Parathyroid adenoma (tissue), 2 donors: ENCODE measurements at regions not wholly inside any gene's neighbourhood (a gene's known extent, or its start where the extent isn't known, plus 50 kb on each side); places are given as distances from the start of the nearest gene placed in this dataset.
"Not testable (repeated sequence)": the region's sequence is repeated elsewhere in the genome, so short reads cannot be mapped to it uniquely, and the experiment has no call there.

Experiments
- H2AFZ ChIP-seq: fragments of 300-600 bp; sonication (generic); one replicate; pipeline ENCODE4 v1.7.0; 2017; ENCODE audit warnings: antibody characterized with exemption, mild to moderate bottlenecking
- H3K27ac ChIP-seq: fragments of 300-600 bp; sonication (generic); one replicate; pipeline ENCODE4 v1.7.0; 2017
- H3K27me3 ChIP-seq: fragments of 300-600 bp; sonication (generic); one replicate; pipeline ENCODE4 v1.7.0; 2017; ENCODE audit warnings: low read length; ENCODE audit not compliant: control insufficient read depth, insufficient read depth
- H3K36me3 ChIP-seq: fragments of 300-600 bp; sonication (generic); one replicate; pipeline ENCODE4 v1.7.0; 2017; ENCODE audit warnings: low read length; ENCODE audit not compliant: control insufficient read depth, insufficient read depth
- H3K4me1 ChIP-seq: fragments of 300-600 bp; sonication (generic); one replicate; pipeline ENCODE4 v1.7.0; 2017; ENCODE audit warnings: control low read depth
- H3K4me2 ChIP-seq: fragments of 300-600 bp; sonication (generic); one replicate; pipeline ENCODE4 v1.7.0; 2017; ENCODE audit warnings: low read length
- H3K4me3 ChIP-seq: fragments of 300-600 bp; sonication (generic); one replicate; pipeline ENCODE4 v1.7.0; 2017; ENCODE audit warnings: low read depth, low read length
- H3K79me2 ChIP-seq: fragments of 300-600 bp; sonication (generic); one replicate; pipeline ENCODE4 v1.7.0; 2017; ENCODE audit warnings: control low read depth
- H3K9ac ChIP-seq: fragments of 300-600 bp; sonication (generic); one replicate; pipeline ENCODE4 v1.7.0; 2017; ENCODE audit warnings: mild to moderate bottlenecking
- H3K9me3 ChIP-seq: fragments of 300-600 bp; sonication (generic); one replicate; pipeline ENCODE4 v1.7.0; 2017; ENCODE audit warnings: low read length; ENCODE audit not compliant: control insufficient read depth
- TF ChIP-seq, protein P1 (sequence below): fragments of 300-600 bp; sonication (generic); IDR thresholded peaks from one replicate; pipeline ENCODE4 v1.7.0; 2017; ENCODE audit warnings: antibody characterized with exemption, mild to moderate bottlenecking
- donor health status: primary hyperparathyroidism.

DNA sequence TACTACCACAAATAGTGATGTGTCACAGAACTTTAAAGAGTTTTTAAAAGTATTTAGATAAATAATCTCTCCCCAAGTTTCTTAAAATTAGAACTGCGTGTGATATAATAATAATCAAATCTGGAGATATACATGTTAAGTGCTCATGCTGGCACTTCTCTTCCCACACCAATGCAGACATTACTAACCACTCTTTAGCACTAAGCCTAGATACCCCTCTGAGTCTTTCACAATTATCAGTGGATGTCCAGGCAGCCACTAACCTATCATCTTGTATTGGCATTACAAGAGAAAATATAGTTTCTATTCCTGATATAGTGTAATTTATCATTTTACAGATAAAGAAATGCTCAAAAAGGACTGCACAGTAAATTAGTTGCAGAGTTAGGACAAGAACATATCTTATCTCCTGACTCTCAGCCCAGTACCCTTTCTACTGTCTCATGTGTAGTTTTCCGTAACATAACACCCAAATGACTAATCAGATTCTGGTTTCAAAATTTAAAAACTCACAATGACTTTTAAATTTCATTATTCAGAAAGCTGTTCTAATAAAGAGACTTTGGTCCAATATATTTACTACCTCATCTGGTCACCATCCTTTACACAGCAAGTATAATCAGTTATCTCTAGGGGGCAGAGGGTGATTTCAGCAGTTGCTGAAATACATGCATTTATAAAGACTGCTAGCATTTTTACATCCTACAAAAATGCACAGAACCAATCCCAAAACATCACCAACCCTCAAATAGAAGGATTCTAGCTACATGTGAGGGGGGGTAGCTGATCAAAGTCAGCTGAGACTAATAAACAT lies 215.5 kb upstream of the MCHR2 start:
- Histone ChIP-seq H3K27ac (no peak overlapping the region), H3K4me2 (no peak overlapping the region), H3K36me3 (no peaks in the 10 kb centered on the region), H3K4me1 (no peaks in the 10 kb centered on the region), H3K4me3 (no peak overlapping the region), H3K9me3 (no peaks in the 10 kb centered on the region), H3K27me3 (no peaks in the 10 kb centered on the region), H2AFZ (no peak overlapping the region), H3K79me2 (no peaks in the 10 kb centered on the region), H3K9ac (no peak overlapping the region)
- TF ChIP-seq, protein P1, sequence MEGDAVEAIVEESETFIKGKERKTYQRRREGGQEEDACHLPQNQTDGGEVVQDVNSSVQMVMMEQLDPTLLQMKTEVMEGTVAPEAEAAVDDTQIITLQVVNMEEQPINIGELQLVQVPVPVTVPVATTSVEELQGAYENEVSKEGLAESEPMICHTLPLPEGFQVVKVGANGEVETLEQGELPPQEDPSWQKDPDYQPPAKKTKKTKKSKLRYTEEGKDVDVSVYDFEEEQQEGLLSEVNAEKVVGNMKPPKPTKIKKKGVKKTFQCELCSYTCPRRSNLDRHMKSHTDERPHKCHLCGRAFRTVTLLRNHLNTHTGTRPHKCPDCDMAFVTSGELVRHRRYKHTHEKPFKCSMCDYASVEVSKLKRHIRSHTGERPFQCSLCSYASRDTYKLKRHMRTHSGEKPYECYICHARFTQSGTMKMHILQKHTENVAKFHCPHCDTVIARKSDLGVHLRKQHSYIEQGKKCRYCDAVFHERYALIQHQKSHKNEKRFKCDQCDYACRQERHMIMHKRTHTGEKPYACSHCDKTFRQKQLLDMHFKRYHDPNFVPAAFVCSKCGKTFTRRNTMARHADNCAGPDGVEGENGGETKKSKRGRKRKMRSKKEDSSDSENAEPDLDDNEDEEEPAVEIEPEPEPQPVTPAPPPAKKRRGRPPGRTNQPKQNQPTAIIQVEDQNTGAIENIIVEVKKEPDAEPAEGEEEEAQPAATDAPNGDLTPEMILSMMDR, result no peak

- Histone ChIP-seq H3K4me2 (no peak overlapping the region), H3K4me1 (no peaks in the 10 kb centered on the region), H3K36me3 (no peaks in the 10 kb centered on the region), H3K79me2 (no peaks in the 10 kb centered on the region), H3K9ac (no peak overlapping the region), H3K27ac (no peak overlapping the region), H3K4me3 (no peak overlapping the region), H3K27me3 (no peaks in the 10 kb centered on the region), H3K9me3 (no peaks in the 10 kb centered on the region), H2AFZ (no peak overlapping the region)
- TF ChIP-seq, protein P1, result no peak
Observed at GRCh38 chr6:100203400-100203799, 209.4 kb upstream of the MCHR2 start.

DNA sequence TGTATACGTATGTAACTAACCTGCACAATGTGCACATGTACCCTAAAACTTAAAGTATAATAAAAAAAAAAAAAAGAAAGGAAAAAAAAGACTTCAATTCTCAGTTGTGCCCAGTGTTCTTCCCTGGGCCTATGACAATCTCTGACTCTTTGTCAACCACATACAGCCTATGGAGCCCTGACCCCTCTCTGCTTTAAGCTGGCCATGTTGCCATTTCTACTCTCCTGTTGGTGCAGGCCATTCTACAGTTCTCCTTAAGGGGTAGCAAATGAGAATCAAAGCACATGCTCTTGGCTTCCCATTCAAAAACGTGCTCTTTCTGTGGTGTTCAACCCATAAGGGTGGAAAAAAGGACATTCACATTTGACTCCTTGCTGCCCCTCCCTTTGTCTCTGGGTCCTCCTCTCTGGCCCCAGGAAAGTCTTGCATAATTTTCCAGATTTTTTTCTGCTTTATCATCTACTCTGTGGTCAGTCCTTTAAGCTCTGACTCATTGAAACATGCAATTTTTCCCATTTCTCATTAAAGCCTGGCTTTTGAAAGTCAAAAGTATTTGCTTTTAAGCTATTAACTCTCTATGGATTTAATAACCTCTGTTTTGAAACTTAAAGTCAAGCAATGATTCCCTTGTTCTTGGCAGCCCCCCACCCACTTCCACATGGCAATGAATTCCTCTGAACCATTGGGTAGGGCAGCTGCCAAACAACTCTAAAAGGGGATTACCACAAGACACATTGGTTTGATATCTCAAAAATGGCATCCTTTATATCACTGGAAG lies 208.6 kb upstream of the MCHR2 start:
- H3K4me1 ChIP-seq, result no peaks in the 10 kb centered on the region
- H3K36me3 ChIP-seq, result no peaks in the 10 kb centered on the region
- no peak overlapping the region for H3K4me2 ChIP-seq
- H3K9me3 ChIP-seq, result no peaks in the 10 kb centered on the region
- H3K27ac ChIP-seq, result no peak overlapping the region
- no peaks in the 10 kb centered on the region for H3K79me2 ChIP-seq
- no peak overlapping the region for H3K9ac ChIP-seq
- H3K27me3 ChIP-seq, result no peaks in the 10 kb centered on the region
- no peak overlapping the region for H3K4me3 ChIP-seq
- TF ChIP-seq, protein P1, result no peak
- H2AFZ ChIP-seq, result no peak overlapping the region

- H2AFZ ChIP-seq, H3K27me3 ChIP-seq, H3K4me2 ChIP-seq, H3K9ac ChIP-seq, H3K36me3 ChIP-seq, H3K27ac ChIP-seq, H3K79me2 ChIP-seq, H3K4me3 ChIP-seq, H3K9me3 ChIP-seq, H3K4me1 ChIP-seq: not testable (repeated sequence)
Observed at GRCh38 chr6:100196214-100196982, 202.4 kb upstream of the MCHR2 start.

DNA sequence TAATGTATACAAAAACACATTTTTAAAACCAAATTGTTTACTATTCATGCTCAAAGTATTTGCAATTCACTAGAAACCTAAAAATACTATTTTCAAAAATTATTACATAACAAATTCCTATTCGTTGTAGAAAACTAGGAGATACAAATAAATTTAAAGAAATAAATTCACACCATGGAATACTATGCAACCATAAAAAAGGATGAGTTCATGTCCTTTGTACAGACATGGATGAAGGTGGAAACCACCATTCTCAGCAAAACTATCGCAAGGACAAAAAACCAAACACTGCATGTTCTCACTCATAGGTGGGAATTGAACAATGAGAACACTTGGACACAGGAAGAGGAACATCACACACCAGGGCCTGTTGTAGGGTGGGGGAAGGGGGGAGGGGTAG lies 201.2 kb upstream of the MCHR2 start:
- H3K9me3 ChIP-seq, H3K36me3 ChIP-seq, H3K4me3 ChIP-seq, H2AFZ ChIP-seq, H3K27me3 ChIP-seq, H3K4me2 ChIP-seq, H3K79me2 ChIP-seq, H3K27ac ChIP-seq, H3K4me1 ChIP-seq, H3K9ac ChIP-seq: not testable (repeated sequence)
